ENCODE measurements at regions not wholly inside any gene's neighbourhood (a gene's known extent, or its start where the extent isn't known, plus 50 kb on each side); places are given as distances from the start of the nearest gene placed in this dataset.

DNA sequence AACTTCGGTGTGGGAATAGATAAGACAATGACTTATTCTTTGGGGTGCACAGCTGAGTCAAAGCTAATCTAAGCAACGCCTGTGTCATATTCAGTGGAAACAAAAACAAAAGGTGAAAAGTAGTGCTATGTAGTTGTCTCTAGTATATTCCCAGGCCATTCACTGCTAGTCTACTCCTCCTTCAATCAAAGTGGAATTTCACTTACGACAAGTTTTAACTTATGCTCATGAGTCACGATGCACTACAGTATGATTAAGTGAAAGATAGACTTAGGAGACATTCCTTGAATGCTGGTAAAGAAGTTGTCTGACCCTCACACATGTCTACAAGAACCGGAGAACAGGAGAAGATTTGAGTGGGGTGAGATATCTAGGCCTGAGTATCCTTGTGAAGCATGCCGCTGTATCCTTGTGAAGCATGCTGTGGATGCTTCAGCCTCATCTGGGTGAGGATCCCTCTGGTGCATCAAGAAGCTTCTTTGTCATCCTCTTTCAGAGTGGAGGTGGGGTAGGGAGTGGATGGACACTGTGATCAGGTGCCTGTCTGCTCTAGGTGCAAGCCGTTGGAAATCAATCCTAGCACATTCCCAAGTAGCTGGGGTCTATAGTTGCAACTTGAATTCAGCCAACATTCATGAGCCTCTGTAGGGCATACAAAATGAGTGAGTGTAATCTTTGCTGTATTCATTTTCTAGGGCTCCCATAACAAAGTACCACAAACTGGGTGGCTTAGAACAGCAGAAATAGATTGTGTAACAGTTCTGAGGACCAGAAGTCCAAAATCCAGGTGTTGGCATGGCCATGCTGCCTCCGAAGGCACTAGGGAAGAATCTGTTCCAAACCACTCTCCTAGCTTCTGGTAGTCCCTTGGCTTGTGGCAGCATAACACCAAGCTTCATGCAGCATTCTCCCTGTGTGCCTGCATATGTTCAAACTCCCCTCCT lies 173.5 kb upstream of the FN1 start:
- no peak for DNase-seq (ENCODE audit: extremely low read depth, low read depth)
- no peak for TF ChIP-seq CTCF (IDR thresholded peaks at IDR 0.05; ENCODE audit: low read depth, low read length, missing control alignments)

DNA sequence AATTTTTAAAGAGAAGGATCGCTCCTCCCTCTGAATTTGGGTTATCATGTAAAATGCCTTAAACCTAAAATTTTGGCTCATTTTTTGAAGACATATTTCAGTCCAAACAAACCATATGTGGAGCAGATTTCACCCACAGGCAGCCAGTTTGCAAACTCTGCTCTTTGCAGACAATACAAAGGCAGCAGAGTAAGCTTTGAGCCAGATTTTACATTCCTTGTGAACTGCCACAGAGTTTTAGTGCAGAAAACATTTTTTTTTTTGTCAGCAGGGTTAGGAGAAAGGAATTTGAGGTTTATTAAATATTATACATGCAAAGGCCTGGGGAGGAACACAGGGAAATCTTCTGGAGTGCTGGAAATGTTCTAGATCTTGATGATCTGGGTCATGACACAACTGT lies 171.9 kb upstream of the FN1 start:
- no peak for DNase-seq (ENCODE audit: extremely low read depth, low read depth)
- H3K4me3 ChIP-seq (replicated peaks; ENCODE audit: low read depth, low read length) = no peak overlapping the region
- no peak for TF ChIP-seq CTCF (IDR thresholded peaks at IDR 0.05; ENCODE audit: low read depth, low read length, missing control alignments)

More for the DNA sequence above, 173.5 kb upstream of the FN1 start:
- H3K4me3 ChIP-seq (replicated peaks; ENCODE audit: low read depth, low read length) = no peak overlapping the region

GRCh38 chr2:215606219-215606618 lies 170.4 kb upstream of the FN1 start:
- TF ChIP-seq CTCF (IDR thresholded peaks at IDR 0.05; ENCODE audit: low read depth, low read length, missing control alignments) = no peak
- no peak for DNase-seq (ENCODE audit: extremely low read depth, low read depth)
- no peak overlapping the region for H3K4me3 ChIP-seq (replicated peaks; ENCODE audit: low read depth, low read length)

- TF ChIP-seq CTCF (IDR thresholded peaks at IDR 0.05; ENCODE audit: low read depth, low read length, missing control alignments) = no peak
- no peak for DNase-seq (ENCODE audit: extremely low read depth, low read depth)
- H3K4me3 ChIP-seq (replicated peaks; ENCODE audit: low read depth, low read length) = no peak overlapping the region
Measured at GRCh38 chr2:215605214-215605613, 169.3 kb upstream of the FN1 start.

DNA sequence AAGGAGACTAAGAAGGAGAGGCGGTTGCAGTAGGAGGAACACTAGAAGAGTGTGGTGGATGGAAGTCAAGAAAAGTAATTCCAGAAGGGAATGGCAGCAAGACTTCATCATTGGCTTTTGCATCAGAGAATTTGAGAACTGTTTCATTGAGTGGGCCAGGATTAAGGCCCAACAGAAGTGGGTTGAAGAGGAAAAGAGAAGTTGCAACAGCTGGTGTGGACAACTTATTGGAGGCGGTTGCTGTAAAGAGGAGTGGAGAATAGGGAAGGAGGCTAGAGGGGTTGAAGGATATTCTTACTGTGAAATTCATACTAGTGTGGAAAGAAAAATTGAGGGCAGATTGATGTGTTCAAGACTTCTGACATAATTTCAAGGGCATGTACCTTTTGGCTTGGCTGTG lies 168.7 kb upstream of the FN1 start:
- DNase-seq (ENCODE audit: extremely low read depth, low read depth) = no peak
- TF ChIP-seq CTCF (IDR thresholded peaks at IDR 0.05; ENCODE audit: low read depth, low read length, missing control alignments) = no peak
- H3K4me3 ChIP-seq (replicated peaks; ENCODE audit: low read depth, low read length) = no peak overlapping the region

DNA sequence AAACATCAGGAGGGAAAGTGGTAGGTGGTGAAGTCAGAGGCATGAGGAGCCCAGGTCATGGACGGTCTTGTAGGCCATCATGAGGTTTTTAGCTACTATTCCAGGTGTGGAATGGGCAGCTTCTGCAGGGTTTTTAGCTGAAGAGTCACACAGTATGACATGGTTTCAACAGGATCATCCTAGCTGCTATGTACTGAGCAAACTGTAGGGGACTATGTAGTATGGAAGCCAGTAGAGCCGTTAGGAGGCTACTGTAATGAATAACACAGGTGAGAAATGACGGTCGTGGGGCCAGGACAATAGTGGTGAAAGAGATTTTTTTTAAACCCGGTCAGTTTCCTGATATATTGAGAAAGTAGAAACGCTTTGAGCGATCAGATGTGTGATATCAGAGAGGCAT lies 167.6 kb upstream of the FN1 start:
- TF ChIP-seq CTCF (IDR thresholded peaks at IDR 0.05; ENCODE audit: low read depth, low read length, missing control alignments) = no peak
- no peak for DNase-seq (ENCODE audit: extremely low read depth, low read depth)
- H3K4me3 ChIP-seq (replicated peaks; ENCODE audit: low read depth, low read length) = no peak overlapping the region
